H1 (cell line): ENCODE measurements at regions not wholly inside any gene's neighbourhood (a gene's known extent, or its start where the extent isn't known, plus 50 kb on each side); places are given as distances from the start of the nearest gene placed in this dataset.

Experiments used
- CEBPB ChIP-seq: IDR thresholded peaks from 2 replicates; pipeline ENCODE4 v1.6.1; 2012; ENCODE audit warnings: low read depth, low read length
- CTCF ChIP-seq, 3 experiments: IDR thresholded peaks; 1 replicate in 2 of 3; 2 replicates in 1 of 3; pipeline versions ENCODE4 v1.5.1 to v1.6.1; 2011; ENCODE audit warnings: low read length in 3 of 3, mild to moderate bottlenecking in 3 of 3, inconsistent platforms in 2 of 3, low read depth in 1 of 3, moderate library complexity in 1 of 3; ENCODE audit not compliant: insufficient read depth in 1 of 3; ENCODE audit errors: control extremely low read depth in 1 of 3
- EGR1 ChIP-seq: IDR thresholded peaks from 2 replicates; pipeline ENCODE4 v1.6.1; 2011; ENCODE audit warnings: low read depth, low read length, borderline replicate concordance
- EP300 ChIP-seq, 2 experiments: IDR thresholded peaks; 1 replicate in 1 of 2; 2 replicates in 1 of 2; pipeline ENCODE4 v1.6.1; 2011 to 2012; ENCODE audit warnings: low read depth in 2 of 2, low read length in 2 of 2, mild to moderate bottlenecking in 2 of 2, borderline replicate concordance in 1 of 2, inconsistent platforms in 1 of 2, moderate library complexity in 1 of 2
- EZH2 ChIP-seq: fragments of 200-600 bp; sonication (generic); IDR thresholded peaks from 2 replicates; pipeline ENCODE4 v1.7.1; 2012; ENCODE audit warnings: low read depth, mild to moderate bottlenecking, moderate library complexity, low read length, inconsistent platforms; ENCODE audit not compliant: severe bottlenecking
- HDAC6 ChIP-seq: IDR thresholded peaks from one replicate; pipeline ENCODE4 v1.7.1; 2012; ENCODE audit warnings: low read depth, mild to moderate bottlenecking, inconsistent platforms, low read length, moderate library complexity
- KDM5A ChIP-seq: fragments of 200-600 bp; IDR thresholded peaks from 2 replicates; pipeline ENCODE4 v1.7.1; 2012; ENCODE audit warnings: mild to moderate bottlenecking, low read length, inconsistent platforms, mixed read lengths
- NANOG ChIP-seq: IDR thresholded peaks from 2 replicates; pipeline ENCODE4 v1.6.1; 2011; ENCODE audit warnings: low read length, low read depth, mild to moderate bottlenecking, inconsistent platforms; ENCODE audit not compliant: insufficient read depth, poor library complexity, severe bottlenecking
- POLR2A ChIP-seq, 2 experiments: IDR thresholded peaks; 1 replicate in 1 of 2; 2 replicates in 1 of 2; pipeline ENCODE4 v1.6.1; 2011; ENCODE audit warnings: low read depth in 2 of 2, low read length in 2 of 2, mild to moderate bottlenecking in 2 of 2; ENCODE audit errors: control extremely low read depth in 1 of 2
- RFX5 ChIP-seq: IDR thresholded peaks from 2 replicates; pipeline ENCODE4 v1.6.1; 2011; ENCODE audit warnings: low read depth, low read length, improper control_type of control experiment, borderline replicate concordance
- TCF12 ChIP-seq: IDR thresholded peaks from 2 replicates; pipeline ENCODE4 v1.6.1; 2011; ENCODE audit warnings: low read depth, mild to moderate bottlenecking, low read length
- YY1 ChIP-seq: IDR thresholded peaks from 2 replicates; pipeline ENCODE4 v1.6.1; 2011; ENCODE audit warnings: low read depth, mild to moderate bottlenecking, low read length
- TF ChIP-seq, protein P1 (sequence below): IDR thresholded peaks from 2 replicates; pipeline ENCODE4 v1.6.1; 2012; ENCODE audit warnings: low read length, inconsistent platforms

- TF ChIP-seq EP300 (IDR thresholded peaks at IDR 0.05; ENCODE audit: borderline replicate concordance in 1 of 2, low read depth in 2 of 2, low read length in 2 of 2), result no peak
- no peak for TF ChIP-seq KDM5A
- TF ChIP-seq CTCF (IDR thresholded peaks at IDR 0.05; ENCODE audit: control extremely low read depth in 1 of 3, insufficient read depth in 1 of 3, low read depth in 1 of 3, low read length in 3 of 3), result no peak
- TF ChIP-seq TCF12, result no peak
- TF ChIP-seq, protein P1, sequence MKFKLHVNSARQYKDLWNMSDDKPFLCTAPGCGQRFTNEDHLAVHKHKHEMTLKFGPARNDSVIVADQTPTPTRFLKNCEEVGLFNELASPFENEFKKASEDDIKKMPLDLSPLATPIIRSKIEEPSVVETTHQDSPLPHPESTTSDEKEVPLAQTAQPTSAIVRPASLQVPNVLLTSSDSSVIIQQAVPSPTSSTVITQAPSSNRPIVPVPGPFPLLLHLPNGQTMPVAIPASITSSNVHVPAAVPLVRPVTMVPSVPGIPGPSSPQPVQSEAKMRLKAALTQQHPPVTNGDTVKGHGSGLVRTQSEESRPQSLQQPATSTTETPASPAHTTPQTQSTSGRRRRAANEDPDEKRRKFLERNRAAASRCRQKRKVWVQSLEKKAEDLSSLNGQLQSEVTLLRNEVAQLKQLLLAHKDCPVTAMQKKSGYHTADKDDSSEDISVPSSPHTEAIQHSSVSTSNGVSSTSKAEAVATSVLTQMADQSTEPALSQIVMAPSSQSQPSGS, result no peak
- TF ChIP-seq EZH2, result no peak
- no peak for TF ChIP-seq CEBPB
- TF ChIP-seq RFX5, result no peak
- TF ChIP-seq NANOG, result no peak
- TF ChIP-seq EGR1, result no peak
- TF ChIP-seq HDAC6, result no peak
- no peak for TF ChIP-seq YY1
- TF ChIP-seq POLR2A (IDR thresholded peaks at IDR 0.05; ENCODE audit: control extremely low read depth in 1 of 2, low read depth in 2 of 2, low read length in 2 of 2), result no peak
Observed at GRCh38 chr3:180854887-180855286, 57.6 kb upstream of the FXR1 start.
